ENCODE measurements at regions not wholly inside any gene's neighbourhood (a gene's known extent, or its start where the extent isn't known, plus 50 kb on each side); places are given as distances from the start of the nearest gene placed in this dataset.

GRCh38 chr1:34693081-34693480 is 61.8 kb upstream of the GJB5 start:
- no peak for DNase-seq (ENCODE audit: low read depth in 2 of 3, low spot score in 2 of 3)

- DNase-seq (ENCODE audit: low read depth in 2 of 3, low spot score in 2 of 3): no peak
Observed at GRCh38 chr1:34694383-34694782, 60.5 kb upstream of the GJB5 start.

- DNase-seq (ENCODE audit: low read depth in 2 of 3, low spot score in 2 of 3): no peak
Observed at GRCh38 chr1:34695580-34695979, 59.3 kb upstream of the GJB5 start.

GRCh38 chr1:34696230-34696629 is 58.6 kb upstream of the GJB5 start:
- DNase-seq (ENCODE audit: low read depth in 2 of 3, low spot score in 2 of 3): no peak

GRCh38 chr1:34696981-34697380 is 57.9 kb upstream of the GJB5 start:
- no peak for DNase-seq (ENCODE audit: low read depth in 2 of 3, low spot score in 2 of 3)

GRCh38 chr1:34697818-34698217 is 57.0 kb upstream of the GJB5 start:
- DNase-seq (ENCODE audit: low read depth in 2 of 3, low spot score in 2 of 3): no peak

GRCh38 chr1:34701326-34702060 is 53.4 kb upstream of the GJB5 start:
- no peak for DNase-seq (ENCODE audit: low read depth in 2 of 3, low spot score in 2 of 3)
